B cell (primary cell): ENCODE measurements at regions not wholly inside any gene's neighbourhood (a gene's known extent, or its start where the extent isn't known, plus 50 kb on each side); places are given as distances from the start of the nearest gene placed in this dataset.

Source experiments
- CTCF ChIP-seq: fragments of 200-600 bp; IDR thresholded peaks from one replicate; pipeline ENCODE4 v1.8.0; 2022; ENCODE audit warnings: antibody characterized with exemption, mild to moderate bottlenecking
- EZH2 ChIP-seq: IDR thresholded peaks from 2 replicates; pipeline ENCODE4 v1.6.1; 2012; ENCODE audit warnings: borderline replicate concordance, low read depth, mild to moderate bottlenecking, moderate library complexity, low read length; ENCODE audit not compliant: insufficient read depth, poor library complexity, severe bottlenecking

GRCh38 chr3:5275529-5275928, 88.0 kb downstream of the EDEM1 start:
- TF ChIP-seq CTCF, result no peak
- TF ChIP-seq EZH2, result no peak
